Neuronal stem cell (in vitro differentiated cells): ENCODE measurements at regions not wholly inside any gene's neighbourhood (a gene's known extent, or its start where the extent isn't known, plus 50 kb on each side); places are given as distances from the start of the nearest gene placed in this dataset.

Source experiments
- DNase-seq: peaks from one replicate; pipeline ENCODE4 v3.0.0-alpha.2; 2013; ENCODE audit warnings: low spot score
- H2AFZ ChIP-seq: one replicate; pipeline ENCODE4 v1.6.1; 2013; ENCODE audit warnings: mild to moderate bottlenecking, low read length, inconsistent platforms
- H2AK5ac ChIP-seq: 2 replicates; pipeline ENCODE4 v1.6.1; 2013; ENCODE audit warnings: low read depth, mild to moderate bottlenecking, inconsistent platforms, low read length, moderate library complexity, mixed read lengths
- H2BK120ac ChIP-seq: 2 replicates; pipeline ENCODE4 v1.6.1; 2013; ENCODE audit warnings: low read depth, mild to moderate bottlenecking, inconsistent platforms, low read length, moderate library complexity, mixed read lengths
- H2BK12ac ChIP-seq: one replicate; pipeline ENCODE4 v1.6.1; 2013; ENCODE audit warnings: low read length, inconsistent platforms
- H2BK15ac ChIP-seq: 2 replicates; pipeline ENCODE4 v1.6.1; 2013; ENCODE audit warnings: mild to moderate bottlenecking, low read length, inconsistent platforms, mixed read lengths
- H2BK5ac ChIP-seq: one replicate; pipeline ENCODE4 v1.6.1; 2013; ENCODE audit warnings: inconsistent platforms, mild to moderate bottlenecking, low read length, moderate library complexity
- H3K14ac ChIP-seq: one replicate; pipeline ENCODE4 v1.6.1; 2013; ENCODE audit warnings: low read length, inconsistent platforms
- H3K18ac ChIP-seq: 2 replicates; pipeline ENCODE4 v1.6.1; 2013; ENCODE audit warnings: low read length, inconsistent platforms
- H3K23ac ChIP-seq: 2 replicates; pipeline ENCODE4 v1.6.1; 2013; ENCODE audit warnings: low read depth, mild to moderate bottlenecking, mixed read lengths, low read length, inconsistent platforms; ENCODE audit not compliant: poor library complexity
- H3K27ac ChIP-seq: replicated peaks from 3 replicates; pipeline ENCODE4 v1.5.1; 2013; ENCODE audit warnings: low read length, inconsistent platforms
- H3K27me3 ChIP-seq, 3 experiments: 2 replicates each; pipeline ENCODE4 v1.6.1; 2013; ENCODE audit warnings: low read length in 3 of 3, mild to moderate bottlenecking in 2 of 3, inconsistent platforms in 1 of 3, low read depth in 1 of 3, mixed read lengths in 1 of 3, moderate library complexity in 1 of 3; ENCODE audit not compliant: control insufficient read depth in 3 of 3, insufficient read depth in 3 of 3
- H3K36me3 ChIP-seq, 2 donors: replicated peaks in 1 of 2; 2 replicates each; pipeline ENCODE4 v1.6.1; 2013; ENCODE audit warnings: low read length in 2 of 2; ENCODE audit not compliant: control insufficient read depth in 2 of 2, insufficient read depth in 2 of 2
- H3K4ac ChIP-seq: 2 replicates; pipeline ENCODE4 v1.6.1; 2013; ENCODE audit warnings: inconsistent platforms, mild to moderate bottlenecking, low read length, moderate library complexity
- H3K4me1 ChIP-seq, 2 donors: 1 replicate in 1 of 2; 2 replicates in 1 of 2; pipeline ENCODE4 v1.6.1; 2013; ENCODE audit warnings: low read length in 2 of 2, low read depth in 1 of 2; ENCODE audit not compliant: control insufficient read depth in 2 of 2, insufficient read depth in 1 of 2
- H3K4me2 ChIP-seq: one replicate; pipeline ENCODE4 v1.6.1; 2013; ENCODE audit warnings: mild to moderate bottlenecking, low read length, inconsistent platforms; ENCODE audit not compliant: insufficient read depth, poor library complexity, severe bottlenecking
- H3K4me3 ChIP-seq, 2 donors: 2 replicates each; pipeline ENCODE4 v1.5.1; 2013; ENCODE audit warnings: low read length in 2 of 2, mild to moderate bottlenecking in 2 of 2, inconsistent platforms in 1 of 2, moderate library complexity in 1 of 2
- H3K79me1 ChIP-seq: one replicate; pipeline ENCODE4 v1.6.1; 2013; ENCODE audit warnings: low read depth, mild to moderate bottlenecking, inconsistent platforms, low read length, moderate library complexity
- H3K9ac ChIP-seq: one replicate; pipeline ENCODE4 v1.6.1; 2013; ENCODE audit warnings: mild to moderate bottlenecking, low read depth, low read length, inconsistent platforms; ENCODE audit not compliant: poor library complexity
- H3K9me3 ChIP-seq, 2 donors: replicated peaks in 1 of 2; 2 replicates each; pipeline versions ENCODE3 to v1.6.1; 2013; ENCODE audit warnings: low read length in 2 of 2, mild to moderate bottlenecking in 2 of 2, inconsistent platforms in 1 of 2, low read depth in 1 of 2, mixed read lengths in 1 of 2, moderate library complexity in 1 of 2; ENCODE audit not compliant: control insufficient read depth in 2 of 2, insufficient read depth in 1 of 2
- H4K8ac ChIP-seq: one replicate; pipeline ENCODE4 v1.6.1; 2013; ENCODE audit warnings: low read depth, mild to moderate bottlenecking, inconsistent platforms, low read length, moderate library complexity
- H4K91ac ChIP-seq: one replicate; pipeline ENCODE4 v1.6.1; 2013; ENCODE audit warnings: low read length, low read depth, mild to moderate bottlenecking, inconsistent platforms; ENCODE audit not compliant: poor library complexity
- WGBS, 2 donors: extraction: QIAGEN DNeasy Blood & Tissue Kit; methylation state at CpG; one replicate each; pipeline ENCODE4 v1.1.7; 2013; ENCODE audit warnings: missing lambda C conversion rate in 2 of 2, mixed read lengths in 1 of 2; ENCODE audit not compliant: insufficient read length in 2 of 2, insufficient replicate concordance in 1 of 2; ENCODE audit errors: extremely low coverage in 2 of 2; 5-methylcytosine and 5-hydroxymethylcytosine counted together

DNA sequence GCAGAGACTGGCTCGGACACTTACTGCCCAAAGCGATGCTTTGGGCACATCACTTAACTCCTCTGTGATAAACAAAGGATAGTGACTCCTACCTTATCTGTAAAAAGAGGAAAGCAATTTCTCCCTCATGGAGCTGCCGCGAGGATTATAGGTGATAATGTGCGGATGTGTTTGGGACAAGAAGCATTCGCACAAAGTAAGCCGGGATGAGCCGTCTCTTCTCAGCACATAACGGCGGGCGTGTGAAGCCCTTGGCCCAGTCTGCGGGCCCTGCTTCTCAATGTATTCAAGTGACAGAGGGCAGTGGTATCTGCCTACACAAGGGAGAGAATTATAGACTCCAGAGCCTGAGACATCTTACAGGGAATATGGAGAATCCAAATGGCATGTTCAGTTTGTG lies 550.3 kb upstream of the CPEB2 start:
- no peaks in the 10 kb centered on the region for H3K27me3 ChIP-seq
- H3K27ac ChIP-seq, result no peak overlapping the region
- no CpG with 5 or more reads among the region's 12 CpGs for WGBS, 2 donors
- no peak overlapping the region for H3K4ac ChIP-seq
- H3K4me1 ChIP-seq, result no peaks in the 10 kb centered on the region
- H4K91ac ChIP-seq, result no peak overlapping the region
- DNase-seq, result no peak
- H3K4me2 ChIP-seq, result no peak overlapping the region
- no peaks in the 10 kb centered on the region for H3K36me3 ChIP-seq
- H3K9me3 ChIP-seq, result no peaks in the 10 kb centered on the region
- H2AK5ac ChIP-seq, result no peak overlapping the region
- H4K8ac ChIP-seq, result no peak overlapping the region
- H2BK120ac ChIP-seq, result no peak overlapping the region
- H3K4me3 ChIP-seq, result no peak overlapping the region
- no peak overlapping the region for H3K18ac ChIP-seq
- H3K23ac ChIP-seq, result no peak overlapping the region
- H2BK12ac ChIP-seq, result no peak overlapping the region
- no peak overlapping the region for H3K14ac ChIP-seq
- no peaks in the 10 kb centered on the region for H3K79me1 ChIP-seq
- no peak overlapping the region for H2AFZ ChIP-seq
- no peak overlapping the region for H3K9ac ChIP-seq
- H2BK15ac ChIP-seq, result no peak overlapping the region
- no peak overlapping the region for H2BK5ac ChIP-seq

GRCh38 chr4:14452764-14453163 lies 549.5 kb upstream of the CPEB2 start:
- no peak overlapping the region for H2AK5ac ChIP-seq
- H4K8ac ChIP-seq, result no peak overlapping the region
- no peak for DNase-seq
- H3K79me1 ChIP-seq, result no peaks in the 10 kb centered on the region
- H3K4me2 ChIP-seq, result no peak overlapping the region
- H3K36me3 ChIP-seq, result no peaks in the 10 kb centered on the region
- H3K23ac ChIP-seq, result no peak overlapping the region
- H3K27ac ChIP-seq, result no peak overlapping the region
- H4K91ac ChIP-seq, result no peak overlapping the region
- H3K27me3 ChIP-seq, result no peaks in the 10 kb centered on the region
- no peak overlapping the region for H3K4me3 ChIP-seq
- H3K18ac ChIP-seq, result no peak overlapping the region
- no peak overlapping the region for H2AFZ ChIP-seq
- no peak overlapping the region for H2BK120ac ChIP-seq
- no peak overlapping the region for H3K9ac ChIP-seq
- no CpG with 5 or more reads among the region's 6 CpGs for WGBS, 2 donors
- no peak overlapping the region for H2BK5ac ChIP-seq
- no peak overlapping the region for H3K4ac ChIP-seq
- H3K4me1 ChIP-seq, result no peaks in the 10 kb centered on the region
- no peak overlapping the region for H3K14ac ChIP-seq
- H2BK15ac ChIP-seq, result no peak overlapping the region
- no peak overlapping the region for H2BK12ac ChIP-seq
- peaks cover 0 to 2% of the 10 kb centered on the region in 2 donors for H3K9me3 ChIP-seq

GRCh38 chr4:14458463-14458862 lies 543.8 kb upstream of the CPEB2 start:
- H2BK12ac ChIP-seq, result no peak overlapping the region
- no peak overlapping the region for H3K4ac ChIP-seq
- H2BK120ac ChIP-seq, result no peak overlapping the region
- no peak overlapping the region for H3K14ac ChIP-seq
- H4K8ac ChIP-seq, result no peak overlapping the region
- DNase-seq, result no peak
- H2AFZ ChIP-seq, result no peak overlapping the region
- no CpG with 5 or more reads among the region's 2 CpGs for WGBS, 2 donors
- no peaks in the 10 kb centered on the region for H3K27me3 ChIP-seq
- no peak overlapping the region for H3K23ac ChIP-seq
- no peaks in the 10 kb centered on the region for H3K4me1 ChIP-seq
- H3K4me3 ChIP-seq, result no peak overlapping the region
- no peaks in the 10 kb centered on the region for H3K79me1 ChIP-seq
- H4K91ac ChIP-seq, result no peak overlapping the region
- H2BK5ac ChIP-seq, result no peak overlapping the region
- H3K27ac ChIP-seq, result no peak overlapping the region
- H3K36me3 ChIP-seq, result no peaks in the 10 kb centered on the region
- no peak overlapping the region for H3K4me2 ChIP-seq
- H2AK5ac ChIP-seq, result no peak overlapping the region
- no peak overlapping the region for H2BK15ac ChIP-seq
- peaks cover 0 to 2% of the 10 kb centered on the region in 2 donors for H3K9me3 ChIP-seq
- H3K9ac ChIP-seq, result no peak overlapping the region
- no peak overlapping the region for H3K18ac ChIP-seq

DNA sequence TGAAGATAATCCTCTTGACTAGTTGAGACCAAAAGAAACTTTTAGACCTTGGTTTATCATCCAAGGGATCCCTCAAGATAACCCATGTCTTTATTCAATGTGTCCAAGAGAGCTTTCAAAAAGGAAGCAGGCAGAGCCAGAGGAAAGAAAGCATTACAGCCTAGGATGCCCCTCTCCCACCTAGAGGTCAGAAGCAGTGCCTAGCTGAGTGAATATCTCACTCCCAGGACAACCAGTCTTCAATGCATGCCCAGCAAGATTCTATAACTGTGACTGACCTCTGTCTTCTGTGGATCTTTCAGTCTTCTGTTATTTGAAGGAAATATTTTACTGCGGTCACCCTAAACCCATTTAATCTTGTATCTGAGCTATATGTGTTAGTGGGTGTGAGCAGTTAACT lies 537.2 kb upstream of the CPEB2 start:
- Histone ChIP-seq H3K4me2 (no peak overlapping the region), H3K4ac (no peak overlapping the region), H3K9me3 (no peaks in the 10 kb centered on the region), H3K27me3 (no peaks in the 10 kb centered on the region), H3K79me1 (no peaks in the 10 kb centered on the region), H4K8ac (no peak overlapping the region), H2AK5ac (no peak overlapping the region), H3K4me3 (no peak overlapping the region), H3K36me3 (no peaks in the 10 kb centered on the region), H2BK12ac (no peak overlapping the region), H3K9ac (no peak overlapping the region), H4K91ac (no peak overlapping the region), H3K14ac (no peak overlapping the region), H2AFZ (no peak overlapping the region), H3K27ac (no peak overlapping the region), H3K23ac (no peak overlapping the region), H2BK5ac (no peak overlapping the region), H3K4me1 (no peaks in the 10 kb centered on the region), H3K18ac (no peak overlapping the region), H2BK120ac (no peak overlapping the region), H2BK15ac (no peak overlapping the region)
- DNase-seq, result no peak
- WGBS, 2 donors, result no CpG with 5 or more reads among the region's 1 CpG
